K562 (cell line): ENCODE measurements at regions not wholly inside any gene's neighbourhood (a gene's known extent, or its start where the extent isn't known, plus 50 kb on each side); places are given as distances from the start of the nearest gene placed in this dataset.

ENCODE experiments used
- ATAC-seq: fragments of 200-7000 bp; cut with Tn5 transposase; 3 replicates; pipeline ENCODE4 v1.9.1; 2020; ENCODE audit warnings: moderate library complexity
- BruUV-seq: library from RNA; stranded (reverse); fragments of 400-500 nt; replicated peaks from 2 replicates; lab custom pipeline; 2021; lab: Mats Ljungman, UMichigan
- CTCF ChIA-PET: fragments of 300-600 bp; formaldehyde crosslinking; extraction: SDS; loops from one replicate; lab custom pipeline; 2021; ENCODE audit warnings: low intra/inter-chr PET ratio; lab: Yijun Ruan, JAX
- POLR2A ChIA-PET: fragments of 300-600, 350-650 bp; sonication (Branson Sonifier 250); formaldehyde crosslinking; extraction: SDS; loops from one replicate; lab custom pipeline; 2021; ENCODE audit warnings: antibody characterized with exemption, inconsistent platforms; lab: Yijun Ruan, JAX
- DNase-seq, 4 experiments: peaks; one replicate each; pipeline versions ENCODE4 v3.0.0 to v3.0.0-alpha.2; 2011 to 2018; ENCODE audit warnings: low spot score in 3 of 4, mixed read lengths in 3 of 4; ENCODE audit errors: extremely low read depth in 1 of 4
- FAIRE-seq: peaks from 2 replicates; lab custom pipeline; 2011; peaks lifted over from hg19 to GRCh38; lab: Jason Lieb, UNC
- H2AFZ ChIP-seq: 2 replicates; pipeline ENCODE4 v1.6.0; 2011; ENCODE audit warnings: low read depth, low read length, control low read depth, inconsistent platforms
- H3K27ac ChIP-seq: fragments of 200-600 bp; 3 replicates; pipeline ENCODE4 v1.8.0; 2011; ENCODE audit warnings: low read depth, mild to moderate bottlenecking, control low read depth, inconsistent platforms, low read length, moderate library complexity, mixed read lengths; ENCODE audit errors: extremely low read depth
- H3K27me3 ChIP-seq, 2 experiments: fragments of 300-600 bp in 1 of 2; 2 replicates in 1 of 2; 3 replicates in 1 of 2; pipeline versions ENCODE4 v1.6.0 to v1.8.0; 2011; ENCODE audit warnings: inconsistent platforms in 2 of 2, low read length in 2 of 2, mild to moderate bottlenecking in 1 of 2, mixed read lengths in 1 of 2, moderate library complexity in 1 of 2; ENCODE audit not compliant: control insufficient read depth in 2 of 2, insufficient read depth in 2 of 2
- H3K36me3 ChIP-seq: fragments of 300-600 bp; 3 replicates; pipeline ENCODE4 v1.8.0; 2011; ENCODE audit warnings: mild to moderate bottlenecking, low read length, inconsistent platforms; ENCODE audit not compliant: control insufficient read depth, insufficient read depth
- H3K4me1 ChIP-seq, 2 experiments: fragments of 200-600 bp in 1 of 2; replicated peaks in 1 of 2; 2 replicates in 1 of 2; 3 replicates in 1 of 2; pipeline versions ENCODE4 v1.5.1 to v1.8.0; 2011; ENCODE audit warnings: inconsistent platforms in 2 of 2, low read length in 2 of 2, mild to moderate bottlenecking in 1 of 2, mixed read lengths in 1 of 2, moderate library complexity in 1 of 2; ENCODE audit not compliant: control insufficient read depth in 2 of 2, insufficient read depth in 2 of 2
- H3K4me2 ChIP-seq: 2 replicates; pipeline ENCODE4 v1.6.1; 2011; ENCODE audit warnings: low read length, control low read depth, inconsistent platforms, mixed read lengths; ENCODE audit not compliant: insufficient read depth
- H3K4me3 ChIP-seq: fragments of 200-600 bp; sonication (generic), shearing (Covaris generic); 2 replicates; pipeline ENCODE4 v1.5.1; 2016; ENCODE audit warnings: control low read depth, inconsistent platforms
- H3K79me2 ChIP-seq: fragments of 200-600 bp; 3 replicates; pipeline ENCODE4 v1.8.0; 2011; ENCODE audit warnings: low read length, inconsistent platforms; ENCODE audit not compliant: control insufficient read depth, insufficient read depth
- H3K9ac ChIP-seq, 2 experiments: 2 replicates each; pipeline versions ENCODE4 v1.6.0 to v1.6.1; 2011; ENCODE audit warnings: low read depth in 2 of 2, low read length in 2 of 2, control low read depth in 1 of 2, inconsistent platforms in 1 of 2, mild to moderate bottlenecking in 1 of 2, mixed read lengths in 1 of 2; ENCODE audit not compliant: insufficient read depth in 1 of 2
- H3K9me1 ChIP-seq: one replicate; pipeline ENCODE4 v1.6.0; 2011; ENCODE audit warnings: inconsistent platforms, mild to moderate bottlenecking, low read length, moderate library complexity; ENCODE audit not compliant: control insufficient read depth, insufficient read depth
- H3K9me3 ChIP-seq: replicated peaks from 2 replicates; pipeline ENCODE4 v1.5.1; 2011; ENCODE audit warnings: low read depth, low read length, inconsistent platforms; ENCODE audit not compliant: control insufficient read depth, insufficient read depth
- H4K20me1 ChIP-seq: replicated peaks from 2 replicates; pipeline ENCODE4 v1.6.1; 2011; ENCODE audit warnings: low read length, inconsistent platforms, mixed read lengths; ENCODE audit not compliant: control insufficient read depth, insufficient read depth
- CCAR2 ChIP-seq: fragments of 200-400 bp; formaldehyde crosslinking; IDR thresholded peaks from 2 replicates; pipeline ENCODE4 v1.6.1; 2017; ENCODE audit warnings: mild to moderate bottlenecking, low read depth, low read length
- CEBPG ChIP-seq, 3 experiments: fragments of 200-800 bp in 1 of 3; sonication (Bioruptor generic) in 1 of 3; sonication (generic) in 1 of 3; formaldehyde crosslinking in 1 of 3; IDR thresholded peaks in 2 of 3; conservative IDR thresholded peaks in 1 of 3; 2 replicates each; pipeline versions ENCODE4 v1.6.1 to v1.8.0; 2016 to 2022; ENCODE audit warnings: missing compliant biosample characterization in 2 of 3, missing genetic modification characterization in 2 of 3, mild to moderate bottlenecking in 1 of 3, missing genetic modification reagents in 1 of 3
- CREB1 ChIP-seq, 2 experiments: sonication (generic) in 1 of 2; formaldehyde crosslinking in 1 of 2; IDR thresholded peaks; 2 replicates each; pipeline versions ENCODE4 v1.6.1 to v1.8.0; 2012 to 2022; ENCODE audit warnings: inconsistent platforms in 1 of 2, mild to moderate bottlenecking in 1 of 2, missing genetic modification reagents in 1 of 2, moderate library complexity in 1 of 2
- HDAC6 ChIP-seq: IDR thresholded peaks from 2 replicates; pipeline ENCODE4 v1.6.1; 2012; ENCODE audit warnings: low read depth, mild to moderate bottlenecking, control low read depth, inconsistent platforms, low read length, moderate library complexity
- MTF1 ChIP-seq: fragments of 250-450 bp; sonication (Bioruptor Pico); IDR thresholded peaks from 2 replicates; pipeline ENCODE4 v1.9.0; 2021; ENCODE audit warnings: moderate library complexity, mild to moderate bottlenecking, inconsistent platforms, borderline replicate concordance
- POLR3A ChIP-seq: IDR thresholded peaks from 2 replicates; pipeline ENCODE4 v1.6.1; 2011; ENCODE audit warnings: borderline replicate concordance, mild to moderate bottlenecking, moderate library complexity; ENCODE audit not compliant: insufficient read length, insufficient read depth; ENCODE audit errors: extremely low read depth
- RBFOX2 ChIP-seq: fragments of 200-400 bp; formaldehyde crosslinking; IDR thresholded peaks from 2 replicates; pipeline ENCODE4 v1.6.1; 2017; ENCODE audit warnings: low read depth, mild to moderate bottlenecking, low read length, moderate library complexity
- TCF3 ChIP-seq: sonication (generic); formaldehyde crosslinking; IDR thresholded peaks from 2 replicates; pipeline ENCODE4 v1.4.0; 2020; ENCODE audit warnings: mild to moderate bottlenecking, missing genetic modification reagents
- ZNF140 ChIP-seq: fragments of 250-450 bp; sonication (Bioruptor Pico); IDR thresholded peaks from 2 replicates; pipeline ENCODE4 v1.8.0; 2021; ENCODE audit warnings: moderate library complexity, mild to moderate bottlenecking, inconsistent platforms
- WGBS: fragments of 100-300 bp; shearing (Covaris generic); methylation state at CpG from one replicate; pipeline ENCODE4 v1.1.6; 2016; ENCODE audit warnings: low coverage, mixed read lengths; ENCODE audit not compliant: insufficient coverage; ENCODE audit errors: missing lambda C conversion rate; 5-methylcytosine and 5-hydroxymethylcytosine counted together
- in situ Hi-C: fragments of 300-500 bp; cut with MboI; formaldehyde crosslinking; loops from 4 replicates; pipeline ENCODE4 v1.15.0; 2018; ENCODE audit warnings: inconsistent platforms, mixed read lengths
- intact Hi-C: fragments of 100-400 bp; cut with micrococcal nuclease; formaldehyde crosslinking; loops from 2 replicates; pipeline ENCODE4 v1.14.2; 2022
- TF ChIP-seq, protein P1 (sequence below), 2 experiments: fragments of 450-650 bp; IDR thresholded peaks; 2 replicates each; pipeline ENCODE4 v1.6.1; 2016
- TF ChIP-seq, protein P2 (sequence below): sonication (generic); formaldehyde crosslinking; IDR thresholded peaks from 2 replicates; pipeline ENCODE4 v1.8.0; 2023; ENCODE audit warnings: missing genetic modification reagents, mild to moderate bottlenecking, borderline replicate concordance
- TF ChIP-seq, protein P3 (sequence below): fragments of 450-650 bp; conservative IDR thresholded peaks from 2 replicates; pipeline ENCODE4 v1.6.1; 2016; ENCODE audit warnings: missing genetic modification characterization, low read depth, mild to moderate bottlenecking, control low read depth, missing compliant biosample characterization

DNA sequence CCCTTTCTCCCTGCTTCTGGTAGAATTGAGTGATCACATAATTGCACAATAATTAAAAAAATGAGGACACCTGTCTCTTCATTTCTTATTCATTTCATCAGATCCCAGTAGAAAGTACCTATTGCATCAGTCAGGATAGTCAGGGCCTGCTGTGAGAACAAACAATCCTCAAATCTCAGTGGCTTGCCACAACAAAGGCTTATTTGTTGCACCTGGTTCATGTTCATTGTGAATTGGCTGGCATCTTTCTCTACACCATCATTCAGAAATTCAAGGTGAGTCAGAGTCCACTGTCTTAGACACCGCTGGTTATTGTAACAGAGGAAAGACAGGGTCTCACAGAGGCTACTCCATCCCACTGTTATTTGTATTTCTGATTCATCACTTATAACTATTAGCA is 409.8 kb downstream of the STIM2 start (continued):
- TF ChIP-seq, protein P1, sequence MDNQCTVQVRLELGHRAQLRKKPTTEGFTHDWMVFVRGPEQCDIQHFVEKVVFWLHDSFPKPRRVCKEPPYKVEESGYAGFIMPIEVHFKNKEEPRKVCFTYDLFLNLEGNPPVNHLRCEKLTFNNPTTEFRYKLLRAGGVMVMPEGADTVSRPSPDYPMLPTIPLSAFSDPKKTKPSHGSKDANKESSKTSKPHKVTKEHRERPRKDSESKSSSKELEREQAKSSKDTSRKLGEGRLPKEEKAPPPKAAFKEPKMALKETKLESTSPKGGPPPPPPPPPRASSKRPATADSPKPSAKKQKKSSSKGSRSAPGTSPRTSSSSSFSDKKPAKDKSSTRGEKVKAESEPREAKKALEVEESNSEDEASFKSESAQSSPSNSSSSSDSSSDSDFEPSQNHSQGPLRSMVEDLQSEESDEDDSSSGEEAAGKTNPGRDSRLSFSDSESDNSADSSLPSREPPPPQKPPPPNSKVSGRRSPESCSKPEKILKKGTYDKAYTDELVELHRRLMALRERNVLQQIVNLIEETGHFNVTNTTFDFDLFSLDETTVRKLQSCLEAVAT (IDR thresholded peaks at IDR 0.05) = no peak

DNA sequence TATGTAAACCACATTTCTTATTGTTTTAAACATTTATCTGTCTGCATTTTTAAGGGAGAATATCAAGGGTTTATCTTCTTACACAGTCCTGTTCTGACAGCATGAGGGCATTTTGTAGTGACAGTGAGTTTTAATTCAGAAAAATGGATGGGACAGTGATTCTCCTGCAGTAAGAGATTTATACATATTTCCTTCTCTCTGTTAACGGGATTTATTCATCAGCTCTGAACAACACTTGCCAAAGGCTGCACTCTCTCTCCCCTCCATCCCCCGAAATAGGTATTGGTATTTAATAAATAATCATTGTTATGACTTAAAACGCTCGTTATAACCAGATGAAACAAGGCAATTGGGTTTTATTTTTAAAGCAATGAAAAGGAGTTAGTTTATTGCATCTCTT is 410.9 kb downstream of the STIM2 start:
- in situ Hi-C loops = no loop called here
- no peak for DNase-seq
- ATAC-seq = no peak
- no peaks in the 10 kb centered on the region for H3K36me3 ChIP-seq
- intact Hi-C loops = no loop called here
- CTCF ChIA-PET = no interaction called here
- H3K9ac ChIP-seq = no peak overlapping the region
- no TSS peak for BruUV-seq
- no peaks in the 10 kb centered on the region for H3K4me1 ChIP-seq
- H3K4me2 ChIP-seq = no peak overlapping the region
- H3K27me3 ChIP-seq = no peaks in the 10 kb centered on the region
- FAIRE-seq = no peak
- 0% methylated on average over 4 of the region's 4 CpGs for WGBS
- no peaks in the 10 kb centered on the region for H3K9me3 ChIP-seq
- POLR2A ChIA-PET = no interaction called here
- H3K9me1 ChIP-seq = no peaks in the 10 kb centered on the region
- H3K27ac ChIP-seq = no peak overlapping the region
- no peak overlapping the region for H3K4me3 ChIP-seq
- H2AFZ ChIP-seq = no peak overlapping the region
- H4K20me1 ChIP-seq = no peaks in the 10 kb centered on the region
- H3K79me2 ChIP-seq = no peaks in the 10 kb centered on the region
- TF ChIP-seq RBFOX2 (no peak), POLR3A (no peak), MTF1 (CRISPR knock-in tag) (no peak), CREB1 (IDR thresholded peaks at IDR 0.05) (no peak), CREB1 (CRISPR knock-in tag; IDR thresholded peaks at IDR 0.05) (no peak), HDAC6 (no peak), CEBPG (CRISPR knock-in tag; IDR thresholded peaks at IDR 0.05) (no peak), CEBPG (tag; conservative IDR thresholded peaks at IDR 0.05 in 1 of 2, IDR thresholded peaks at IDR 0.05 in 1 of 2) (no peak), TCF3 (CRISPR knock-in tag) (no peak), CCAR2 (no peak), ZNF140 (CRISPR knock-in tag) (no peak)
- TF ChIP-seq, protein P2, sequence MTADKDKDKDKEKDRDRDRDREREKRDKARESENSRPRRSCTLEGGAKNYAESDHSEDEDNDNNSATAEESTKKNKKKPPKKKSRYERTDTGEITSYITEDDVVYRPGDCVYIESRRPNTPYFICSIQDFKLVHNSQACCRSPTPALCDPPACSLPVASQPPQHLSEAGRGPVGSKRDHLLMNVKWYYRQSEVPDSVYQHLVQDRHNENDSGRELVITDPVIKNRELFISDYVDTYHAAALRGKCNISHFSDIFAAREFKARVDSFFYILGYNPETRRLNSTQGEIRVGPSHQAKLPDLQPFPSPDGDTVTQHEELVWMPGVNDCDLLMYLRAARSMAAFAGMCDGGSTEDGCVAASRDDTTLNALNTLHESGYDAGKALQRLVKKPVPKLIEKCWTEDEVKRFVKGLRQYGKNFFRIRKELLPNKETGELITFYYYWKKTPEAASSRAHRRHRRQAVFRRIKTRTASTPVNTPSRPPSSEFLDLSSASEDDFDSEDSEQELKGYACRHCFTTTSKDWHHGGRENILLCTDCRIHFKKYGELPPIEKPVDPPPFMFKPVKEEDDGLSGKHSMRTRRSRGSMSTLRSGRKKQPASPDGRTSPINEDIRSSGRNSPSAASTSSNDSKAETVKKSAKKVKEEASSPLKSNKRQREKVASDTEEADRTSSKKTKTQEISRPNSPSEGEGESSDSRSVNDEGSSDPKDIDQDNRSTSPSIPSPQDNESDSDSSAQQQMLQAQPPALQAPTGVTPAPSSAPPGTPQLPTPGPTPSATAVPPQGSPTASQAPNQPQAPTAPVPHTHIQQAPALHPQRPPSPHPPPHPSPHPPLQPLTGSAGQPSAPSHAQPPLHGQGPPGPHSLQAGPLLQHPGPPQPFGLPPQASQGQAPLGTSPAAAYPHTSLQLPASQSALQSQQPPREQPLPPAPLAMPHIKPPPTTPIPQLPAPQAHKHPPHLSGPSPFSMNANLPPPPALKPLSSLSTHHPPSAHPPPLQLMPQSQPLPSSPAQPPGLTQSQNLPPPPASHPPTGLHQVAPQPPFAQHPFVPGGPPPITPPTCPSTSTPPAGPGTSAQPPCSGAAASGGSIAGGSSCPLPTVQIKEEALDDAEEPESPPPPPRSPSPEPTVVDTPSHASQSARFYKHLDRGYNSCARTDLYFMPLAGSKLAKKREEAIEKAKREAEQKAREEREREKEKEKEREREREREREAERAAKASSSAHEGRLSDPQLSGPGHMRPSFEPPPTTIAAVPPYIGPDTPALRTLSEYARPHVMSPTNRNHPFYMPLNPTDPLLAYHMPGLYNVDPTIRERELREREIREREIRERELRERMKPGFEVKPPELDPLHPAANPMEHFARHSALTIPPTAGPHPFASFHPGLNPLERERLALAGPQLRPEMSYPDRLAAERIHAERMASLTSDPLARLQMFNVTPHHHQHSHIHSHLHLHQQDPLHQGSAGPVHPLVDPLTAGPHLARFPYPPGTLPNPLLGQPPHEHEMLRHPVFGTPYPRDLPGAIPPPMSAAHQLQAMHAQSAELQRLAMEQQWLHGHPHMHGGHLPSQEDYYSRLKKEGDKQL (CRISPR knock-in tag) = no peak
- TF ChIP-seq, protein P3, sequence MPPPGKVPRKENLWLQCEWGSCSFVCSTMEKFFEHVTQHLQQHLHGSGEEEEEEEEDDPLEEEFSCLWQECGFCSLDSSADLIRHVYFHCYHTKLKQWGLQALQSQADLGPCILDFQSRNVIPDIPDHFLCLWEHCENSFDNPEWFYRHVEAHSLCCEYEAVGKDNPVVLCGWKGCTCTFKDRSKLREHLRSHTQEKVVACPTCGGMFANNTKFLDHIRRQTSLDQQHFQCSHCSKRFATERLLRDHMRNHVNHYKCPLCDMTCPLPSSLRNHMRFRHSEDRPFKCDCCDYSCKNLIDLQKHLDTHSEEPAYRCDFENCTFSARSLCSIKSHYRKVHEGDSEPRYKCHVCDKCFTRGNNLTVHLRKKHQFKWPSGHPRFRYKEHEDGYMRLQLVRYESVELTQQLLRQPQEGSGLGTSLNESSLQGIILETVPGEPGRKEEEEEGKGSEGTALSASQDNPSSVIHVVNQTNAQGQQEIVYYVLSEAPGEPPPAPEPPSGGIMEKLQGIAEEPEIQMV (tag) = no peak
